ENCODE measurements at regions not wholly inside any gene's neighbourhood (a gene's known extent, or its start where the extent isn't known, plus 50 kb on each side); places are given as distances from the start of the nearest gene placed in this dataset.

DNA sequence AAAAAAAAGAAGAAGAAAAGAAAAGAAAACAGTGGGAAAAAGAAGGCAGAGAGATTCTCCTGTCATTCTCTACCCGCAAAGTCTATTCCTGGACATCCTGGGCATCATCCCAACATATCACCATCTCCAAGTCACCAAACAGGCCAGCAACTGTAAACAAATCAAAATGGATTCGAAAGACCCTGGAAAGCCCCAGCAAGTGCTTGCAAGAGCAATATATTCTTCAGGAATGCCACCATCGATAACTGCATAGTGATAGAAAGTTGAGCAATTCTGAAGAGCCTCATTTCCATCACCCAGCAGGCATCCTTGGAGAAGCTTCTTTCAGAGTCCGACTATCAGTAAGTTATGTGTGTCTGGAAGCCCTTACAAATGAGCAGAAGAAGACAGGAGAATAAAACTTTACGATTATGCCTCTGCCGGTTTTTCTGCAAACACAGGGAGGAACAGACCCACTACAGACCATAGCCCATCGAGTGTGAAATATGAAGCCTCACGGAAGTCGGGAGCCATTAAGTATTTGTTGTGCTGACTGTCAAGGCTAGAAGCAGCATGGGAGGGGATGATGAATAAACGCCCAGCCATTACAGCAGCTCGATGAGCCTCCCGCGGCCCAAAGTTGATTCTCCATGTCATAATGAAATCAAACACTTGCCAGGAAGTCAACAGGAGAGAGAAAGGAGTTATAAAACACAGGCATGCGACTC is 64.5 kb upstream of the SEC14L1 start (continued):
- TF ChIP-seq, protein P1, sequence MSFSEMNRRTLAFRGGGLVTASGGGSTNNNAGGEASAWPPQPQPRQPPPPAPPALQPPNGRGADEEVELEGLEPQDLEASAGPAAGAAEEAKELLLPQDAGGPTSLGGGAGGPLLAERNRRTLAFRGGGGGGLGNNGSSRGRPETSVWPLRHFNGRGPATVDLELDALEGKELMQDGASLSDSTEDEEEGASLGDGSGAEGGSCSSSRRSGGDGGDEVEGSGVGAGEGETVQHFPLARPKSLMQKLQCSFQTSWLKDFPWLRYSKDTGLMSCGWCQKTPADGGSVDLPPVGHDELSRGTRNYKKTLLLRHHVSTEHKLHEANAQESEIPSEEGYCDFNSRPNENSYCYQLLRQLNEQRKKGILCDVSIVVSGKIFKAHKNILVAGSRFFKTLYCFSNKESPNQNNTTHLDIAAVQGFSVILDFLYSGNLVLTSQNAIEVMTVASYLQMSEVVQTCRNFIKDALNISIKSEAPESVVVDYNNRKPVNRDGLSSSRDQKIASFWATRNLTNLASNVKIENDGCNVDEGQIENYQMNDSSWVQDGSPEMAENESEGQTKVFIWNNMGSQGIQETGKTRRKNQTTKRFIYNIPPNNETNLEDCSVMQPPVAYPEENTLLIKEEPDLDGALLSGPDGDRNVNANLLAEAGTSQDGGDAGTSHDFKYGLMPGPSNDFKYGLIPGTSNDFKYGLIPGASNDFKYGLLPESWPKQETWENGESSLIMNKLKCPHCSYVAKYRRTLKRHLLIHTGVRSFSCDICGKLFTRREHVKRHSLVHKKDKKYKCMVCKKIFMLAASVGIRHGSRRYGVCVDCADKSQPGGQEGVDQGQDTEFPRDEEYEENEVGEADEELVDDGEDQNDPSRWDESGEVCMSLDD (tag by site-specific recombination; IDR thresholded peaks at IDR 0.05), result no peak
- TF ChIP-seq ZNF157 (tag by site-specific recombination; IDR thresholded peaks at IDR 0.05), result no peak
- TF ChIP-seq BCL11A (tag by site-specific recombination; IDR thresholded peaks at IDR 0.05; ENCODE audit: low read depth), result no peak
- peak; percentile 60; the same call in 1 of the 2 replicates for TF ChIP-seq YY1 (tag by site-specific recombination; IDR thresholded peaks at IDR 0.05)
- TF ChIP-seq KLF7 (tag by site-specific recombination; IDR thresholded peaks at IDR 0.05; ENCODE audit: borderline replicate concordance), result no peak
- TF ChIP-seq ZNF266 (tag by site-specific recombination; IDR thresholded peaks at IDR 0.05; ENCODE audit: low read depth), result no peak
- TF ChIP-seq ZNF701 (tag by site-specific recombination; IDR thresholded peaks at IDR 0.05), result no peak
- no peak for TF ChIP-seq ZNF621 (tag by site-specific recombination; IDR thresholded peaks at IDR 0.05)
- TF ChIP-seq BCL11B (tag by site-specific recombination; IDR thresholded peaks at IDR 0.05; ENCODE audit: low read depth), result no peak
- TF ChIP-seq, protein P2, sequence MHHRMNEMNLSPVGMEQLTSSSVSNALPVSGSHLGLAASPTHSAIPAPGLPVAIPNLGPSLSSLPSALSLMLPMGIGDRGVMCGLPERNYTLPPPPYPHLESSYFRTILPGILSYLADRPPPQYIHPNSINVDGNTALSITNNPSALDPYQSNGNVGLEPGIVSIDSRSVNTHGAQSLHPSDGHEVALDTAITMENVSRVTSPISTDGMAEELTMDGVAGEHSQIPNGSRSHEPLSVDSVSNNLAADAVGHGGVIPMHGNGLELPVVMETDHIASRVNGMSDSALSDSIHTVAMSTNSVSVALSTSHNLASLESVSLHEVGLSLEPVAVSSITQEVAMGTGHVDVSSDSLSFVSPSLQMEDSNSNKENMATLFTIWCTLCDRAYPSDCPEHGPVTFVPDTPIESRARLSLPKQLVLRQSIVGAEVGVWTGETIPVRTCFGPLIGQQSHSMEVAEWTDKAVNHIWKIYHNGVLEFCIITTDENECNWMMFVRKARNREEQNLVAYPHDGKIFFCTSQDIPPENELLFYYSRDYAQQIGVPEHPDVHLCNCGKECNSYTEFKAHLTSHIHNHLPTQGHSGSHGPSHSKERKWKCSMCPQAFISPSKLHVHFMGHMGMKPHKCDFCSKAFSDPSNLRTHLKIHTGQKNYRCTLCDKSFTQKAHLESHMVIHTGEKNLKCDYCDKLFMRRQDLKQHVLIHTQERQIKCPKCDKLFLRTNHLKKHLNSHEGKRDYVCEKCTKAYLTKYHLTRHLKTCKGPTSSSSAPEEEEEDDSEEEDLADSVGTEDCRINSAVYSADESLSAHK (tag by site-specific recombination; IDR thresholded peaks at IDR 0.05), result no peak
- no peak for TF ChIP-seq SCRT1 (tag by site-specific recombination; IDR thresholded peaks at IDR 0.05; ENCODE audit: borderline replicate concordance)
- no peak for TF ChIP-seq ZNF555 (tag by site-specific recombination; conservative IDR thresholded peaks at IDR 0.05)
- no peak for TF ChIP-seq ZNF792 (tag by site-specific recombination; IDR thresholded peaks at IDR 0.05)
- TF ChIP-seq KLF16 (tag by site-specific recombination; IDR thresholded peaks at IDR 0.05), result no peak
- TF ChIP-seq GLIS2 (tag by site-specific recombination; IDR thresholded peaks at IDR 0.05), result no peak
- TF ChIP-seq ZNF426 (tag by site-specific recombination; IDR thresholded peaks at IDR 0.05), result no peak
- TF ChIP-seq PRDM1 (tag by site-specific recombination; IDR thresholded peaks at IDR 0.05), result no peak
- TF ChIP-seq ZNF660 (tag by site-specific recombination; IDR thresholded peaks at IDR 0.05), result peak; percentile 51; the same call in 1 of the 2 replicates
- TF ChIP-seq KLF10 (tag by site-specific recombination; IDR thresholded peaks at IDR 0.05), result no peak
- no peak for TF ChIP-seq ZEB2 (tag by site-specific recombination; IDR thresholded peaks at IDR 0.05)
- TF ChIP-seq, protein P3, sequence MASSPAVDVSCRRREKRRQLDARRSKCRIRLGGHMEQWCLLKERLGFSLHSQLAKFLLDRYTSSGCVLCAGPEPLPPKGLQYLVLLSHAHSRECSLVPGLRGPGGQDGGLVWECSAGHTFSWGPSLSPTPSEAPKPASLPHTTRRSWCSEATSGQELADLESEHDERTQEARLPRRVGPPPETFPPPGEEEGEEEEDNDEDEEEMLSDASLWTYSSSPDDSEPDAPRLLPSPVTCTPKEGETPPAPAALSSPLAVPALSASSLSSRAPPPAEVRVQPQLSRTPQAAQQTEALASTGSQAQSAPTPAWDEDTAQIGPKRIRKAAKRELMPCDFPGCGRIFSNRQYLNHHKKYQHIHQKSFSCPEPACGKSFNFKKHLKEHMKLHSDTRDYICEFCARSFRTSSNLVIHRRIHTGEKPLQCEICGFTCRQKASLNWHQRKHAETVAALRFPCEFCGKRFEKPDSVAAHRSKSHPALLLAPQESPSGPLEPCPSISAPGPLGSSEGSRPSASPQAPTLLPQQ (tag by site-specific recombination; IDR thresholded peaks at IDR 0.05), result no peak
- TF ChIP-seq GLIS1 (tag by site-specific recombination; IDR thresholded peaks at IDR 0.05), result peak; percentile 80
- TF ChIP-seq, protein P4, sequence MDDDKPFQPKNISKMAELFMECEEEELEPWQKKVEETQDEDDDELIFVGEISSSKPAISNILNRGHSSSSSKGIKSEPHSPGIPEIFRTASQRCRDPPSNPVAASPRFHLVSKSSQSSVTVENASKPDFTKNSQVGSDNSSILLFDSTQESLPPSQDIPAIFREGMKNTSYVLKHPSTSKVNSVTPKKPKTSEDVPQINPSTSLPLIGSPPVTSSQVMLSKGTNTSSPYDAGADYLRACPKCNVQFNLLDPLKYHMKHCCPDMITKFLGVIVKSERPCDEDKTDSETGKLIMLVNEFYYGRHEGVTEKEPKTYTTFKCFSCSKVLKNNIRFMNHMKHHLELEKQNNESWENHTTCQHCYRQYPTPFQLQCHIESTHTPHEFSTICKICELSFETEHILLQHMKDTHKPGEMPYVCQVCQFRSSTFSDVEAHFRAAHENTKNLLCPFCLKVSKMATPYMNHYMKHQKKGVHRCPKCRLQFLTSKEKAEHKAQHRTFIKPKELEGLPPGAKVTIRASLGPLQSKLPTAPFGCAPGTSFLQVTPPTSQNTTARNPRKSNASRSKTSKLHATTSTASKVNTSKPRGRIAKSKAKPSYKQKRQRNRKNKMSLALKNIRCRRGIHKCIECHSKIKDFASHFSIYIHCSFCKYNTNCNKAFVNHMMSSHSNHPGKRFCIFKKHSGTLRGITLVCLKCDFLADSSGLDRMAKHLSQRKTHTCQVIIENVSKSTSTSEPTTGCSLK (tag by site-specific recombination; IDR thresholded peaks at IDR 0.05), result no peak
- TF ChIP-seq SCRT2 (tag by site-specific recombination; IDR thresholded peaks at IDR 0.05), result no peak
- no peak for TF ChIP-seq HOXD13 (CRISPR knock-in tag; IDR thresholded peaks at IDR 0.05; ENCODE audit: borderline replicate concordance)
- TF ChIP-seq ZNF837 (tag by site-specific recombination; IDR thresholded peaks at IDR 0.05), result no peak
- TF ChIP-seq ZNF37A (tag by site-specific recombination; IDR thresholded peaks at IDR 0.05), result no peak
- no peak for TF ChIP-seq GFI1B (tag by site-specific recombination; IDR thresholded peaks at IDR 0.05)
- no peak for TF ChIP-seq ZNF2 (tag by site-specific recombination; IDR thresholded peaks at IDR 0.05)
- no peak for TF ChIP-seq ZNF248 (tag by site-specific recombination; IDR thresholded peaks at IDR 0.05)
- TF ChIP-seq ZNF341 (tag by site-specific recombination; IDR thresholded peaks at IDR 0.05; ENCODE audit: low read depth), result peak; percentile 90
- no peak for TF ChIP-seq ZNF548 (tag by site-specific recombination; IDR thresholded peaks at IDR 0.05)
- no peak for TF ChIP-seq HOXA7 (CRISPR knock-in tag; IDR thresholded peaks at IDR 0.05; ENCODE audit: borderline replicate concordance)

Data from HEK293 (cell line).